Prostate gland (tissue), 2 donors: ENCODE measurements at regions not wholly inside any gene's neighbourhood (a gene's known extent, or its start where the extent isn't known, plus 50 kb on each side); places are given as distances from the start of the nearest gene placed in this dataset.

Experiments
- DNase-seq: peaks from one replicate; pipeline ENCODE4 v3.0.0-alpha.2; 2019; ENCODE audit warnings: low spot score
- H3K27ac ChIP-seq, 2 donors: fragments of 200-600 bp; sonication (generic); 2 replicates each; pipeline ENCODE4 v1.5.1; 2017 to 2019
- H3K27me3 ChIP-seq: fragments of 200-600 bp; sonication (generic); replicated peaks from 2 replicates; pipeline ENCODE4 v1.5.1; 2019; ENCODE audit not compliant: insufficient read depth
- H3K36me3 ChIP-seq, 2 donors: fragments of 200-600 bp; sonication (generic); 1 replicate in 1 of 2; 2 replicates in 1 of 2; pipeline versions ENCODE4 v1.5.1 to v1.8.1; 2017 to 2019
- H3K4me1 ChIP-seq: fragments of 200-600 bp; sonication (generic); replicated peaks from 2 replicates; pipeline ENCODE4 v1.5.1; 2019
- H3K4me3 ChIP-seq, 2 donors: fragments of 200-600 bp; sonication (generic); 2 replicates each; pipeline ENCODE4 v1.5.1; 2017 to 2019
- H3K9me3 ChIP-seq: fragments of 200-600 bp; sonication (generic); 2 replicates; pipeline ENCODE4 v1.5.1; 2017
- POLR2A ChIP-seq: fragments of 450-650 bp; IDR thresholded peaks from one replicate; pipeline ENCODE4 v1.6.1; 2016; ENCODE audit warnings: antibody characterized with exemption, mild to moderate bottlenecking
- POLR2AphosphoS5 ChIP-seq: sonication (generic); formaldehyde crosslinking; IDR thresholded peaks from one replicate; pipeline ENCODE4 v1.6.1; 2017; ENCODE audit warnings: antibody characterized with exemption
- WGBS: methylation state at CpG from one replicate; pipeline ENCODE4 v1.1.5; 2018; 5-methylcytosine and 5-hydroxymethylcytosine counted together
- intact Hi-C: fragments of 100-400 bp; cut with DNase I; formaldehyde crosslinking; loops from one replicate; pipeline ENCODE4 v1.14.2; 2022
- TF ChIP-seq, protein P1 (sequence below), 4 experiments: fragments of 200-600 bp in 2 of 4; fragments of 450-650 bp in 2 of 4; sonication (generic) in 2 of 4; IDR thresholded peaks; 1 replicate in 3 of 4; 2 replicates in 1 of 4; pipeline ENCODE4 v1.5.1; 2016 to 2019; ENCODE audit warnings: antibody characterized with exemption in 4 of 4, mild to moderate bottlenecking in 2 of 4, moderate library complexity in 2 of 4

- DNase-seq = no peak
- TF ChIP-seq POLR2A (no peak), POLR2AphosphoS5 (no peak)
- TF ChIP-seq, protein P1, sequence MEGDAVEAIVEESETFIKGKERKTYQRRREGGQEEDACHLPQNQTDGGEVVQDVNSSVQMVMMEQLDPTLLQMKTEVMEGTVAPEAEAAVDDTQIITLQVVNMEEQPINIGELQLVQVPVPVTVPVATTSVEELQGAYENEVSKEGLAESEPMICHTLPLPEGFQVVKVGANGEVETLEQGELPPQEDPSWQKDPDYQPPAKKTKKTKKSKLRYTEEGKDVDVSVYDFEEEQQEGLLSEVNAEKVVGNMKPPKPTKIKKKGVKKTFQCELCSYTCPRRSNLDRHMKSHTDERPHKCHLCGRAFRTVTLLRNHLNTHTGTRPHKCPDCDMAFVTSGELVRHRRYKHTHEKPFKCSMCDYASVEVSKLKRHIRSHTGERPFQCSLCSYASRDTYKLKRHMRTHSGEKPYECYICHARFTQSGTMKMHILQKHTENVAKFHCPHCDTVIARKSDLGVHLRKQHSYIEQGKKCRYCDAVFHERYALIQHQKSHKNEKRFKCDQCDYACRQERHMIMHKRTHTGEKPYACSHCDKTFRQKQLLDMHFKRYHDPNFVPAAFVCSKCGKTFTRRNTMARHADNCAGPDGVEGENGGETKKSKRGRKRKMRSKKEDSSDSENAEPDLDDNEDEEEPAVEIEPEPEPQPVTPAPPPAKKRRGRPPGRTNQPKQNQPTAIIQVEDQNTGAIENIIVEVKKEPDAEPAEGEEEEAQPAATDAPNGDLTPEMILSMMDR (IDR thresholded peaks at IDR 0.05) = no peak
- intact Hi-C loops = no loop called here
- Histone ChIP-seq H3K4me1 (no peaks in the 10 kb centered on the region), H3K36me3 (no peaks in the 10 kb centered on the region), H3K27ac (no peak overlapping the region), H3K4me3 (no peak overlapping the region), H3K27me3 (no peaks in the 10 kb centered on the region), H3K9me3 (no peaks in the 10 kb centered on the region)
These were observed 350.8 kb downstream of the BRD1 start for GRCh38 chr22:49476800-49477400.

DNA sequence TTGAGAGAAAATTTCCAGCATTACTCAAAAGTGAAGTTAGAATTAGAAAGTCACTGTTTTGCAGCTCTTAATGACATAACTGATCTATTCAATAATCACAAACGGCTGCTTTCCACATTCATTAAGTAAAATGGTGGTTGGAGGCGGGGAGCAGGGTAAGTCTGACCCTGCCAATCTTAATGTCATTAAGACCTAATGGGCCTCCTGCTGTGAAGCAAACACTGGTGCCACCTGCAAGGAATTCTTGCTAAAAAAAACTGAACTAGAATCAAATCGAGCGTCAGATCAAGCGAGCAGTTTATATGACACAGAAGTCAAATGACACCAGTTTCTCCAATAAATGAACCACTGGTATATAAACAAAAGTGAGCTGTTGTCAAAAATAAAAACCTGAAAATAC lies 351.5 kb downstream of the BRD1 start:
- no peaks in the 10 kb centered on the region for H3K27me3 ChIP-seq
- no peak overlapping the region for H3K27ac ChIP-seq
- H3K9me3 ChIP-seq = no peaks in the 10 kb centered on the region
- no peaks in the 10 kb centered on the region for H3K36me3 ChIP-seq
- H3K4me3 ChIP-seq = no peak overlapping the region
- intact Hi-C loops = no loop called here
- TF ChIP-seq POLR2A = no peak
- TF ChIP-seq POLR2AphosphoS5 = no peak
- TF ChIP-seq, protein P1 (IDR thresholded peaks at IDR 0.05) = no peak
- no peak for DNase-seq
- no peaks in the 10 kb centered on the region for H3K4me1 ChIP-seq
- WGBS = 82% methylated on average over 5 of the region's 5 CpGs

GRCh38 chr22:49475253-49475652 lies 352.4 kb downstream of the BRD1 start:
- intact Hi-C loops = no loop called here
- H3K36me3 ChIP-seq = no peaks in the 10 kb centered on the region
- WGBS = 46% methylated on average over 5 of the region's 5 CpGs

GRCh38 chr22:49473286-49473685 lies 354.4 kb downstream of the BRD1 start:
- WGBS = 61% methylated on average over 11 of the region's 11 CpGs
- Histone ChIP-seq H3K4me3 (no peak overlapping the region), H3K9me3 (no peaks in the 10 kb centered on the region), H3K27ac (no peak overlapping the region), H3K27me3 (peaks cover 10% of the 10 kb centered on the region), H3K4me1 (no peaks in the 10 kb centered on the region), H3K36me3 (no peaks in the 10 kb centered on the region)
- no peak for DNase-seq
- intact Hi-C loops = no loop called here
- TF ChIP-seq POLR2A = no peak
- no peak for TF ChIP-seq POLR2AphosphoS5
- TF ChIP-seq, protein P1 (IDR thresholded peaks at IDR 0.05) = no peak

More at GRCh38 chr22:49475253-49475652, 352.4 kb downstream of the BRD1 start:
- Histone ChIP-seq H3K27ac (no peak overlapping the region), H3K4me3 (no peak overlapping the region), H3K9me3 (no peaks in the 10 kb centered on the region), H3K4me1 (no peaks in the 10 kb centered on the region), H3K27me3 (no peaks in the 10 kb centered on the region)
- no peak for DNase-seq
- TF ChIP-seq POLR2AphosphoS5 = no peak
- no peak for TF ChIP-seq POLR2A
- TF ChIP-seq, protein P1 (IDR thresholded peaks at IDR 0.05) = no peak

- peaks cover 18% of the 10 kb centered on the region for H3K27me3 ChIP-seq
- 82% methylated on average over 15 of the region's 15 CpGs for WGBS
- H3K4me3 ChIP-seq = no peak overlapping the region
These were observed 356.8 kb downstream of the BRD1 start for GRCh38 chr22:49470741-49471503.

More at GRCh38 chr22:49470741-49471503, 356.8 kb downstream of the BRD1 start:
- DNase-seq = no peak
- no peaks in the 10 kb centered on the region for H3K9me3 ChIP-seq
- H3K4me1 ChIP-seq = no peaks in the 10 kb centered on the region
- TF ChIP-seq POLR2AphosphoS5 = no peak
- TF ChIP-seq, protein P1 (IDR thresholded peaks at IDR 0.05) = no peak
- no peak for TF ChIP-seq POLR2A
- no peaks in the 10 kb centered on the region for H3K36me3 ChIP-seq
- intact Hi-C loops = no loop called here
- no peak overlapping the region for H3K27ac ChIP-seq
